Dedifferentiated amniotic fluid mesenchymal stem cell (primary cell): ENCODE measurements at regions not wholly inside any gene's neighbourhood (a gene's known extent, or its start where the extent isn't known, plus 50 kb on each side); places are given as distances from the start of the nearest gene placed in this dataset.
"Not testable (repeated sequence)": the region's sequence is repeated elsewhere in the genome, so short reads cannot be mapped to it uniquely, and the experiment has no call there.

ENCODE experiments used
- DNase-seq: peaks from one replicate; pipeline ENCODE4 v3.0.0-alpha.2; 2016; ENCODE audit errors: extremely low spot score

DNA sequence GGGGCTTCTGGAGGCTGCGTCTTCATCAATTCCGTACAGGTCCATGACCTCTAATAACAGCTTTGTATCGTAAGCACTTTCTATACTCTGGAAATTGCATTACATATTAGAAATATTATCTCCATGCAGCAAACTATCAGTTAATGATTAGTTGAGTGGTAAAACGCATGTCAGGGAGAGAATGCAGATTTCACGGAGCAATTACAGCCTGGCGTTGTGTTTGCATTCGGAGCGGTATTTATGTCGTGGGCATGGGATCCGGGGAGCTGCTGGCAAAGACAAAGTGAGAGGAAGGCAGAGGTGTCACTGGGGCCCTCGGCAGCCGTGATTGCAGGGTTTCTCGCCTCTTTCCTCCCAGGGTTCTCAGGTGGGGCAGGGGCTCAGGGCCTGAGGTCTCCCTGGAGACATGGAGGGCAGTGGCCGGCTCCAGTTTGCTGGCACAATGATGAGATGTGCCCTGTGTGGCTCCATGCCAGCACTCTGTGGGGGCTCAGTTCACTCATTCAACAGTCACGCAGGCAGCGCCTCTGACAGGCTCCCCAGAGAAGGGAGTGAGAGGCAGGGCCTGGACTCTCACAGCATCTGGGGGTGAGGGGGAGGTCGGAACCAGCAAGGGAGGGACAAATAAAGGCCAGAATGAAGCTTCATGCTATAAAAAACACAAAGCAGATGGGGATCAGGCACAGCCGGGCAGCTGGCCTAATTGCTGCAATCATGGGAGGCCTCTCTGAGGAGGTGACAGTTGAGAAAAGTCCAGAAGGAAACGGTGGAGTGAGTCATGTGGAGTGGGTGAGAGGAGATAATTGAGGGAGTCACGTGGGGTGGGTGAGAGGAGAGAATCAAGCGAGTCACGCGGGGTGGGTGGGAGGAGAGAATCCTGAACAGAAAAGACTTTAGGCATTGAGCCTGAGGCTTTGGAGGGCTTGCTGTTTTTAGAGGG lies 1002.7 kb downstream of the BRD1 start:
- DNase-seq: no peak

DNA sequence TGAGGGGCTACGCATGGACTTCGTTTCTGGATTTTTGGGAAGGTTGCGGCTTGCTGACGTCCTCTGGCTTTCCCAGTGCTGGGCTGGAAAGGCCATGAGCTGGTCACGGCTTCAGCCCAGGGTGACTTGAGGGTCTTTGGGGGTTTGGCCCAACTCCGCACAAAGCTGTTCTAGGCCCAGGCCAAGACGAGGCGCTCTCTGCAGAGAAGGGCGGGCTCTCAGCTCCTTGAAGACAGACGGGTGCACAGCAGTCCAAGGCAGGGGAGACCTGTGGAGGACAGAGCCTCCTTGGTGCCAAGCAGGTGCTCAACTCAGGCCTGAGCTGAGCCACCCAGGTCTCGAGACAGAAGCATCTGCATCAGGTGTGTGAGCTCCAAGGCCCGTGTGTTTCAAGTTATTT lies 1003.7 kb downstream of the BRD1 start:
- DNase-seq: no peak

DNA sequence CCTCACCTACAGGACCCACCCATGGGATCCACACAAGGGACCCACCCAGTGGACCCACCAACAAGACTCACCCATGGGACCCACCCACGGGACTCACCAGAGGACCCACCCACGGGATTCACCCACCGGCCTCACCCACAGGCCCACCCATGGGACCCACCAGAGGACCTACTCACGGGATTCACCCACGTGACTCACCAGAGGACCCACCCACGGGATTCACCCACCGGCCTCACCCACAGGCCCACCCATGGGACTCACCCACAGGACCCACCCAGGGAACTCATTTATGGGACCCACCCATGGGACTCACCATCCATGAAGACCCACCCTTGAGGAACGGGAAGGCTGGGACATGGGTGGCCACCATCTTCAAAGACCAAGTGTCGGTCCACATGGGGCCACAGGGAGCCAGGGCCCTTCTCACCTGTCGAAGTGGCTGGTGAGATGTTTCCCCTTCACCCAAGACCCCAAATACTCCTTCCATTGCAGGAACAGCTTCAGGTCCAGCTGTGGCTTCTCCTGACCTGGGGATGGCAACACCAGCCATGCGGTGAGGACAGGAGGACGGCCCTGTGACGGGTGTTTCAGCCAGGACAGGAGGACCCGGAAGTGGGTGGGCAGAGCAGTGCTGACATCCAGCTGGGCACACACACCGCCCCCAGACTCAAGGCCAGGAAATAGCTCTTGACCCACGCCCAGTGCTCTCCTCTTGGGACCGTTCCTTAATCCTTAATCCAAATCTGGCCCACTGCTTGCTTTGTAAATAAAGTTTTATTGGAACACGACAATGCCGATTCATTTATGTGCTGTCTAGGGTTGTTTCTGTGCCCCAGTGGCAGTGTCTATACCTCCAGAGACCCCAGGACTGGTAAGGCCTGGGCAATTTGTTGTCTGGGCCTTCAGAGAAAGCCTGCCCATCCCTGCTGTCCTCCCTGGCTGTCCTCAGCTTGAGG lies 1005.1 kb downstream of the BRD1 start:
- DNase-seq: no peak

DNA sequence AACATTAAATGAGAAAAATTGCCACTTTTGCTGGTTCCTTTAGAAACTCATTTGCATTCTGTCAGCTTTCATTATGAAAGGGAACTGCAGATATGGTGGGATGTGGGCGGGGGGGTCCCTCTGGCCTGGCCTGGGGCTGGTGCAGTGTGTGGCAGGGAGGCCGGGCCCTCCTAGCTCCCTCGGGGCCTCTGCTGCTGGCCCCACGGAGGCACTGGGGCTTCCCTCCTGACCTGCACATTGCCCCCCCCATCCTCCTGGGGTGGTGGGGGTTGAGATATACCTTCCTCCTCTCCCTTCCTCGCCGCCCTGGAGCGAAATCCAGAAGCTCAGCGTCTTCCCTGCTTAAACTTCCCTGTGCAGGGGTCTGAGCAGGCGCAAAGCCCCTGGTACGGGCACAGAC lies 1005.9 kb downstream of the BRD1 start:
- no peak for DNase-seq

DNA sequence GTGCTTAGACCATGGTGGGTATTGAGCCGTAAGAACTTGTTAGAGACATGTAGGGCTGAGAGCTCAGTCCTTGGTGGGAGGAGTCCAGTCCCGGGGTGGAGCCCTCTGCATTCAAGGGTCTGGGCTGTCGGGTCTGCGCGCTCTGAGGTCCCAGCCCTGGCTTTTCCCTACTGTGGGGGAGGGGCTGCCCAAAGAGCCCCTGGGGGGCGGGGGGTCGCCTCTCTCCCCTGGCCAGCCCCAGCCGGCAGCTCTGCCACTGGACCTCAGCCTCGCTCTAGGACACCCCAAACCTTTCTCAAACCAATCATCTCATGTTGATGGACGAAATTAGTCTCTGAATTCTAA lies 1006.4 kb downstream of the BRD1 start:
- no peak for DNase-seq

DNA sequence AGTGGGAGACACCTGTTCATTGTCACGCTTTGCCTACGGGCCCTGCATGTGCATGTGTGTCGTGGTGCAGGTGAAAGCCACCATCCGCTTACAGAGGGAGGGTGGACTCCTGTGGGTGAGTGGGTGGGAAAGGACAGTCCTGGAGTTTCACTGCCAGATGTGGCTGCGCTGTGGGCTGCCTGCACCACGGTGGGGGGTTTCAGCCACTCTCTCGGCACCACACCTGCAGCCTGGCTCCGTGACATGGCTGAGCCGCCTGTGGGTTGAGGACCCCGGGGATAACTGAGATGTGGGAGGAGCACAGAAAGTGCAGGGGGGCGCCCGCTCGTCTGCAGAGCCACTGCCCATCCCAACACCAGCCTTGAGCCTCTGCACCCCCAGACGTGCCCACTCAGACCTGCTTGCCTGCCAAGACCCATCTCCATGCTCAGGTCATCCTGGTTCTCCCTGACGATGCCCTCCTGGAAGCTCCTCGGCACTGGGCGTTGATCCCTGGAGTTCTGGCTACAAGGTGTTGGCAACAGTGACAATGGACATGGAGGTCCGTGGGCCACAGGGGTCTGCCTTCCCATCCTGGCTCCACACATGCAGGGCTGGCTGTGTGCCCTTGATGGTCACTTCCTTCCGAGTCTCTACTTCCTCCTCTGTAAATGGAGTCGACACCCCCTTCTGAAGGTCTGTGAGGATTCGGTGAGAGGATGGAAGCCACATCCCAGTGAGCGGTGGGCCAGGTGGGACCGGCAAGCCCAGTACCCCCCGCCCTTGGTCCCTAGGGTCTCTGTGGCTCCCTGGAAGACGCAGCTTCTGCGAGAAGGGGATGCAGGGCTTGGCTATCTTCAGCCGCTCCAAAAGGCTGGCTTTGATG lies 1007.0 kb downstream of the BRD1 start:
- no peak for DNase-seq

DNA sequence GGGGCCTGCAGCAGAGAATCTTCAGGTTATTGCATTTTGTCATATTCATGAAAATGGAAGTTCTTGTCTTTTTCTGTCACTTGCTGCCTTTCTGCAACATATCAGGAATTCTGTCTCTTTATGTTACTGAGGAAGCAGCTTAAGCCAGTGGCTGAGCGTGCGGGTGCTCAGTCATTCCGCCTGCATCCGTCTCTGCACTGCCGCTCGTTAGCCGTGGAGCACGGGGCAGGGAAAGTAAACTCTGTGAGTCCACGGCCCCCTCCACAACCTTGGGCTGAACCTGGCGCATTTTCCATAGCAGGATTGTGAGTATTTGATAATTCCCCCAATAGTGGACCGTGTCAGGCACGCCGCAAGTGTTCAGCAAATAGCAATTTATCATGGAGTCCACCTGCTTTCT lies 1007.7 kb downstream of the BRD1 start:
- DNase-seq: no peak

DNA sequence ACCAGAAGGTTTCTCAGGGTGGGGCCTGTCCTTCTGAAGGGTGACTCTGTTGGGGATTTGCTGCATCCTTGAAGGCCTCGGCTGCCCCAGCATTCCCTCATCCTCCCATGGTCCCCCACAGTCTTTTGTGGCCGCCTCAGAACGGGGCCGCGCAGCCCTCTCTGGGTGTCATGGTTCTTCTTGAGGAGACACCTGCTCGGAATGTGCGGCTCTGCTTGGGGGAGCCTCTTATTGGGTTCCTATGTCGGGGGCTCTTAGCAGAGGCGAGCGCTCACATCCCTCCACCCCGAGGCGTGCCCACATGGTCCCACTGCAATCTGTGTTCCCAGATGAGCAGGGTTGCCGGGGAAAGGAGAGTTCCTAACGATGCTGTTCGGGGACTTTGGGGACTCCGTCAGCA lies 1008.4 kb downstream of the BRD1 start:
- DNase-seq: no peak

DNA sequence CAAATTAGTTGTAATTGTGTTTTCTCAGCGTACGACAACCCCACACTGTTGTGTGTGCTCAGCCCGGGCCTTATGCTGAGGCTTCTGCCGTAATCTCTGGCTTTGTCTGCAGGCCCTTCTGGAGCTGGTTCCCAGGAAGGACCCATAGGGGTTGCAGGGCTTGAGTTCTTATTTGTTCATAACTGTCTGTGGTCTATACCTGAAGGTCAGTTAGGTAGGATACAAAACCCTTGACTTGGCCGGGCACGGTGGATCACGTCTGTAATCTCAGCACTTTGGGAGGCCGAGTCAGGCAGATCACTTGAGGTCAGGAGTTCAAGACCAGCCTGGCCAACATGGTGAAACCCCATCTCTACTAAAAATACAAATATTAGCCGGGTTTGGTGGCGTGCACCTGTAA lies 1010.2 kb downstream of the BRD1 start:
- DNase-seq: not testable (repeated sequence)

DNA sequence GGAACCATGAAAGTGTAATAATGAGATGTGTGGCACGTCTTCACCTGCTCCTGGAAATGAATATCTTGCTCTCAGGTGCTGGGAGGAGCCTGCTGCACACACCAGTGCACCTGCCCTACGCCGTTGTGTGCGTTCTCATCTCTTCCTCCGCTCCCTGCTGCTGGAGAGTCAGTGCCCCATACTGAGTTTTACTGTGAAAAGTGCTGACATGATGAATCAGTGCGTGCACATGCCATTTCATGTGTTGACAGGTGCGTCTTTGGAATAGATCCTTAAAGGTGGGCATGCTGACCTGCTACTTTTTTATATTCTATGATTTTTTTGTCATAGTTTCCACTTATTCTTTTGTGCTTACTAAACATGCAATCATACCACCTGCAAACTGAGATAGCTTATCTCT lies 1015.8 kb downstream of the BRD1 start:
- DNase-seq: no peak

DNA sequence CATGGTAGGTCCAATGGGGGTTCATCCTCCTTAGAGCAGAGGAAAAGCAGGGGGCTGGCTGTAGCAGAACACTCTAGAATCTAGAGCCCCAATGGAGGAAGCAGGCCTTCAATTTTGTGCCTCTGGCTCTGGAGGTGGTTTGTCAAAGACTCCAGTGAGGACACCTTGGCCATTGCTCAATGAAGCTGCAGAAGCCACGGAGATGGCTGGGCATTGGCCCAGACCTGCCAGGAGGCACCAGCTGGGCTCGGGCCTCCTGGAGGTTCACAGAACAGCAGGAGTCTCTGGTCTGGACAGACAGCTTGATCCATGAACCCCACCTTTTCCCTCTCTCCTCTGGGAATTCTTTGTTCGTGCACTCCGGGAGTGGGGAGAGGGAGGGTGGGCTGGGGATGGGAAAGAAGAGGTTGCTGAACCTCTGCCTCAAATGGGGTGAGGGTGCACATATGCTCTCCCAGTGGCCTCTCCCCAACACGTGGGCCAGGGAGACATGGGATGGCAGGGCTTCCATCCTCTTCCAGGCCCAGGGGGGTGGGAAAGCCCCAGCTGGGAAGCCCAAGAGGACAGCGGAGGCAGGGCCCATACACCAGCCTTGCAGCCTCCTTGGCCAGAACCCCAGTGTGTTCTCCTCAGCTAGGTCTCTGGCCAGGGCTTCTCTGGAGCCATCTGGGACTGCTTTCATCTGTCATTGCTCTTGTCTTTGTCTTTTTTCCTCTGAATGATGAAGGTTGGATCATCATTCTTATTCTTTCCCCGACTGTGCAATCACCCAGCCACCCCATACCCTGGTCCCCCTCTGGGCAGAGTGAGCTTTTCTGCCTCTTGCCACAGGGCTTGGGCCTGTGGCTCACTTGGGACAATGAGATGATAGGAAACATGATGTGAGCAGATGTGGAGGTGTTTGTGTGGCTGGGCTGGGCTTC lies 1019.4 kb downstream of the BRD1 start:
- DNase-seq: no peak

DNA sequence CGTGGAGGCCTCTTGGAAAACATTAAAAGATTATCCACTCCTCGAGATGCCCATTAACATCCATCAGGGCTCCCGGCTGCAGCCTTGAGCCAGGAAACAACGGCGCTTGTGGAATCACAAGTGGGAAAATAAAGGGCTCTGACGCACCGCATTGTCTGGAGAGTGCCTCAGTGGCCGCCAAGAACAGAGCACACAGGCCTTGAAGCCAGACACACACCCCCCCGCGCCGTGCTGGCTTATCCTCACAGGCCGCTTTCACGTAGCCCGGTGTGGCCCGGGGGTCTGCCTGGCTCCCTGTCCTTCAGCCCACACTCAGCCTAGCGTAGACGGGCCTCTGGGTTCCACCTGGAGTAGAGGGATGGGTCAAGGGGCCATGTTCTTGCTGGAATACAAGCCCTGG lies 1020.5 kb downstream of the BRD1 start:
- no peak for DNase-seq

DNA sequence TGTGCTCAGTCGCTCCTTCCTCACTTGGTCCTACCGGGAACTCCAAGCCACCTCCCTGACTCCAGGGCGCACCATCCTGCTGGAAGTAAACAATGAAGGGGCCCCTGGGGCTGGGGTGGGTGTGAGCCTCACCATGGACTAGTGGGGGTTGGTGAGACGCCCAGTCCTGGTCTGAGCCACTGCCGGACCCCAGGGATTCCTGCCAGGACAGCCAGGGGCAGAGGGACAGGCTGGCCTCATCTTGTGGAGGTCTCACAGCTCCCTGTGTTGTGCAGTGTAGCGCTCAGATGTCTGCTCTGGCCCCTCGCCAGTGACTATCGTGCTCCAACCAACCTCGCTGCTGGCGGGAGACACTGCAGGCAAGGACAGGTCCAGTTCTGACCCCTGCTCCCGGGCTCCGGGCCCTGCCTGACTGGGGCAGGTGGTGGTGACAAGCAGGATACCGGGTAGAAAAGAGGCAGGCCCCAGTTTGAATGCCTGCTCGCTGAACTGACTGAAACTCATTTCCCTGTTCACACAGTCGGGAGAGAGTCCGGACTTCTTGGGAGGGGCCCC lies 1021.4 kb downstream of the BRD1 start:
- no peak for DNase-seq

DNA sequence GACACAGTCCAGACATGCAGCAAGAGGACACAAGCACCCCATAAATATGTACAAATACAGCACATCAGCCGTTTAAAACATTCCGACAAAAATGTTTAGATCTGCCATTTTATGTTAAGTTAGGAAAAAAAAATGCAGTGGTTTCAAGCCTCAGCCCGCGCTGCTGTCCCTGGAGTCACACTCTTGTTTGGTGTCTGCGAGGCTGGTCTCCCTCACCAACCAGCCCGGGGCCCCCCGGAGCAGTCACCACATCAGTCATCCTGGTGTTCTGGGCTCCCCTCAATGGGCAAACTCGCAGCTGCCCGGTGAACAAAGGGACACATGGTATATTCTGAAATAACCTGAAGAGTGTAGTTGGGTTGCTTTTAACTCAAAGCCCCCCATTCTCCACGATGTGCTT lies 1022.2 kb downstream of the BRD1 start:
- DNase-seq: no peak

DNA sequence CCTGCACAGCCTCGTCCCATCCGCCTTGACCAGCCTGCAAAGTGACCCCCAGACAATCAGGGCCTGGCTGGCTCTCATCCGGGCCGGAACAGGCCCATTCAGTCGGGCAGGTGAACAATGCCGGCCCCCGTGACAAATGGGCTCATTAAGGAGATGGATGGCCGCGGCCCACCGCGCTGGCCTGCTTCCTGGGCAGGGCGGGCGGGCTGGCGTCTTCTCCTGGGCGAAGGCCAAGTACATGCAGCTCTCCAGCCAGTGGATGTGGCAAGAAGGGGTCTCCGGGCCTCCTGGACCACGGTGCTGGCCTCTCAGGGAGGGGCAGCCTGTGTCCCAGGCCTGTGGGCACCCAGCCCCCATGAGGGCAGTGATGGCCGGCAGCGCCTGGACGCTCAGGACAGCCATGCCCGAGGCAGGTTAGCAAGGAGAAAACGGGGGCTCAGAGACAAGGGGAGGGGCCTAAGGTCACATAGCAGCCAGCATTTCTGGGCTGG lies 1022.8 kb downstream of the BRD1 start:
- DNase-seq: no peak

DNA sequence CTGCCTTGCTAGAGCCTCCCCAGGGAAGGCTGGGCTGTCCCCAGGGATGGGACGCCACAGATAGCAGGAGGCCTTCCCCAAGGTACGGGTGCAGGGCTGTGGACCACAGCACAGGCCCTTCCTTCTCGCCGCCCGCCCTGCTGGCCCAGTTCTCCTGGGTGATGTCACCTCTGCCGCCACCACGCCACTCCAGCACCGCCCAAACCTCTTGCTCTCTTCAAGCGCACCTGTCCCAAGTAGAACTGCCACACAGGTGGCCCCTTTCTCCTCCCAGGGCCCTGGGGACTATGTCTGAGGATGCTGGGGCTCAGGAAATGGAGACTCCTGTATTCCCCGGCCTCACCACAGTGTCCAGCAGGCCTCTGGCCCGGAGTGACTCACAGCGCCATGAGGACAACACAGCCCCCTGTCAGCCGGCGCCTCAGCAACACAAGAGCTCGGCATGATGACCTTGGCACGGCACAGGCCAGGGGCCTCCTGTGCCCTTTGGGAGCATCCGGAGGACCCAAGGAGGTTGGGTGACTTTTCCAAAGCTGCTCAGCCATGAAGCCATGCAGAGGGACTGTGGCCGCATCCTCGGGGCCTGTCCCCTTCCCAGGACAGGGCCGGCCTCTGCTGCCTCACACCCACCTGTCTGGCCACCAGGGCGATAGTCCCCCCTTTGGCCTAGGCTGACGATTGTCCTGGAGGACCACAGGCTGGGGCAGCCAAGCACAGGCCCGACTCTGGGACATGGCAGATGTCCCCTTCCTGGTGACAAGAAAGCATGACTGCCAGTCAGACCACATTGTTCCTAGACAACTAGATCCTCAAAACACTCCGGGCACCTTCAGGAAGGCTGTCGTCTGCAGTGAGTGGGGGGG lies 1023.5 kb downstream of the BRD1 start:
- DNase-seq: no peak

DNA sequence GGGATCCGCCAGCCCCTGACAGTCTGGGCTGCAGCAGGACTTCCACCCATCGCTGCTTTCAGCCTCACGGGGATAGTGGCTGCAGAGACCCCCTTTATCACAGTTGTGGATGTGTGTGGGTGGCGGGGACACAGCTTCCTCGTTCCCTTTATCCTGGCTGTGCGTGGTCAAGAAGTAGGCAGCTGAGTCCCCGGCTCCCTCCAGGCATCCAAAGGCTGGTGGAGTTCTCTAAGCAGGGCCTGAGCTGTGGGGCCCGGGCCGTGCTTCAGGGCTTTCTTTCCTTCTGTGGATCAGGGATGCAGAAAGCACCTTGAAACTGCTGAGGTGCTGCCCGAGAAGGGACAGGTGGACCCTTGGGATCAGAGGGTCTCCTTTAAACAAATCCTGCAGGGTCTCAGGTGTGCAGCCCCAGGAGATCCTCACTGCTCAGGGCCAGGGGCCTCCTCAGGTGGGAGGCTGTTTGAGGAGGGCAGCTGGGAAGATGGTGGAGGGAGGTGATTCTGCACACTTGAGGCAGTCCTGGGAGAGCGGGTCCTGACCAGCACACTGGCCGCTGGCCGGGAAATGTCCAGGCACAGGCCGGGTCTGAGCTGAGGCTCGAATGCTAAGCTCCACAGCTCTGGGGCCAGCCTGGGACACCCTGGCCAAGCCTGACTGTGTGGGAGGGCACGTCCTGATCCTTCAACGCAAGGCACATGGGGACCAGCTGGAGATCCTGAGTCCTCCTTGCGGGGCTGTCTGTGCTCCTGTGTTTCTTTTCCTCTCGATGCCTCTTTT lies 1024.3 kb downstream of the BRD1 start:
- DNase-seq: no peak

DNA sequence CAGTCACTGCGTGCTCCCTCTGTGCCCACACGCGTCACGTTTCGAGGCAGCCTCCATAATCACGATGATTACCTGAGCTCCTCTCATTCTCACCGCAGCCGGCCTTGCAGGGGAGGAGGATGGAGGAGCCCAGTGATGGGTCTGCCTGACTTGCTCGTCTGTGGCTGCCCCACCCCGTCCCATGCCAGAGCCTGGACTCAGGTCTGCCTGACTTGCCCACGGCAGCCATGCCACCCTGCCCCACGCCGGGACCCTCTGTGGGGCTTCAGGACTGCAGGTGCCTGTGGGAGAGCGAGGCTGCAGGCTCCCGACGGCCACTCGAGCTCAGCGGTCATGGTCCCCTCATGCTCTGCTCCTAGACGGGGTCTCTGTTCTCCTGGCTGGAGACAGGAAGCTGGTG lies 1025.1 kb downstream of the BRD1 start:
- no peak for DNase-seq
